A673 (cell line): ENCODE measurements at regions not wholly inside any gene's neighbourhood (a gene's known extent, or its start where the extent isn't known, plus 50 kb on each side); places are given as distances from the start of the nearest gene placed in this dataset.

ENCODE experiments used
- BruUV-seq: library from RNA; stranded (reverse); fragments of 400-500 nt; replicated peaks from 2 replicates; lab custom pipeline; 2021; lab: Mats Ljungman, UMichigan
- CTCF ChIA-PET: fragments of 300-600 bp; sonication (Branson Sonifier 250); formaldehyde crosslinking; loops from one replicate; lab custom pipeline; 2022; ENCODE audit warnings: antibody characterized with exemption; lab: Charles Lee
- POLR2A ChIA-PET: fragments of 300-600 bp; sonication (Branson Sonifier 250); formaldehyde crosslinking; loops from one replicate; lab custom pipeline; 2022; ENCODE audit warnings: antibody characterized with exemption; ENCODE audit not compliant: low non-redundant PET; lab: Charles Lee
- DNase-seq: peaks from one replicate; pipeline ENCODE4 v3.0.0-alpha.2; 2015; ENCODE audit warnings: low spot score
- H3K27ac ChIP-seq: fragments of 200-600 bp; sonication (generic); 2 replicates; pipeline ENCODE4 v1.5.1; 2016; ENCODE audit warnings: mixed run types, low read depth, mild to moderate bottlenecking, mixed read lengths, antibody characterized with exemption, low read length; ENCODE audit not compliant: poor library complexity, severe bottlenecking
- H3K27me3 ChIP-seq: fragments of 200-600 bp; sonication (generic); replicated peaks from 2 replicates; pipeline ENCODE4 v1.6.1; 2017; ENCODE audit warnings: mixed run types, low read depth, mild to moderate bottlenecking, mixed read lengths, antibody characterized with exemption, low read length; ENCODE audit not compliant: insufficient read depth, poor library complexity
- H3K36me3 ChIP-seq: fragments of 200-600 bp; sonication (generic); 2 replicates; pipeline ENCODE4 v1.6.1; 2016; ENCODE audit warnings: mixed run types, mild to moderate bottlenecking, mixed read lengths, antibody characterized with exemption, low read length; ENCODE audit not compliant: insufficient read depth, poor library complexity, severe bottlenecking
- H3K4me1 ChIP-seq: fragments of 200-600 bp; sonication (generic); 2 replicates; pipeline ENCODE4 v1.6.1; 2017; ENCODE audit warnings: mixed run types, mild to moderate bottlenecking, mixed read lengths, antibody characterized with exemption, low read length; ENCODE audit not compliant: insufficient read depth, poor library complexity, severe bottlenecking
- H3K4me3 ChIP-seq: fragments of 200-600 bp; sonication (generic); 2 replicates; pipeline ENCODE4 v1.5.1; 2016; ENCODE audit warnings: low read depth, mixed run types, mild to moderate bottlenecking, mixed read lengths, low read length; ENCODE audit not compliant: poor library complexity, severe bottlenecking
- H3K9me3 ChIP-seq: fragments of 200-600 bp; sonication (generic); 2 replicates; pipeline ENCODE4 v1.6.1; 2016; ENCODE audit warnings: mixed run types, low read depth, mild to moderate bottlenecking, mixed read lengths, antibody characterized with exemption, low read length; ENCODE audit not compliant: poor library complexity, severe bottlenecking
- CTCF ChIP-seq: fragments of 300-800, 200-600 bp; sonication (generic); conservative IDR thresholded peaks from 2 replicates; pipeline ENCODE4 v1.5.1; 2017; ENCODE audit warnings: low read depth, mild to moderate bottlenecking, antibody characterized with exemption, low read length, moderate library complexity, mixed read lengths
- EZH2 ChIP-seq: fragments of 200-600 bp; sonication (generic); IDR thresholded peaks from 2 replicates; pipeline ENCODE4 v1.6.1; 2017; ENCODE audit warnings: borderline replicate concordance, low read depth, mild to moderate bottlenecking, mixed read lengths, antibody characterized with exemption, low read length; ENCODE audit not compliant: poor library complexity, severe bottlenecking
- intact Hi-C: fragments of 100-400 bp; cut with micrococcal nuclease; formaldehyde crosslinking; loops from one replicate; pipeline ENCODE4 v1.10.0; 2022; ENCODE audit not compliant: unreplicated experiment

DNA sequence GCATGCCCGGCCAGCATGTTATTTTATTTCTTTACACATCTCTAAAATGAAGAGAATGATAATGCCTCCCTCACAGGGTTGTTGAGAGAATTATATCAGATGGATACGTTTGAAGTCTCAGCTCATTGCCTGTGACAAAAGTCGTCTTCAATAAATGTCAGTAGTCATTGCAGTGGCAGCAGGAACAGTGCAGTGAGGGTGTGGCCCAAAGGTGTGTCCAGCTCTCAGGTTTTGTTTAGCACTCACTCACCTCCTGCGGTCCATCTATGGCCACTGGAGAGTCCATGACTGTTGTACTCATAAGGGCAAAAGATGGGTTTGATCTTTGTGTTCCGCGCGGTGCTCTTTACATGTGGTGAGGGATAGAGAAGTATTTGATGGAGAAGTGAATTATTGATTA is 77.2 kb upstream of the TIAM2 start:
- H3K4me1 ChIP-seq, result no peaks in the 10 kb centered on the region
- no peak overlapping the region for H3K4me3 ChIP-seq
- no peak for DNase-seq
- CTCF ChIA-PET, result no interaction called here
- TF ChIP-seq EZH2 (no peak), CTCF (no peak)
- no peaks in the 10 kb centered on the region for H3K27me3 ChIP-seq
- BruUV-seq, result no TSS peak
- no peaks in the 10 kb centered on the region for H3K36me3 ChIP-seq
- intact Hi-C loops, result no loop called here
- no peak overlapping the region for H3K27ac ChIP-seq
- no peaks in the 10 kb centered on the region for H3K9me3 ChIP-seq
- POLR2A ChIA-PET, result no interaction called here

GRCh38 chr6:154919806-154920205 is 75.3 kb upstream of the TIAM2 start:
- ChIA-PET POLR2A (no interaction called here), CTCF (interaction anchor here (0.7 to 0.9 kb wide), 2 partner anchors 244 to 258 kb away, joined by 3 read pairs; no protein-coding TSS in a partner anchor)
- no peak overlapping the region for H3K4me3 ChIP-seq
- H3K36me3 ChIP-seq, result no peaks in the 10 kb centered on the region
- no peaks in the 10 kb centered on the region for H3K4me1 ChIP-seq
- DNase-seq, result no peak
- intact Hi-C loops, result no loop called here
- no peaks in the 10 kb centered on the region for H3K27me3 ChIP-seq
- no TSS peak for BruUV-seq
- no peak overlapping the region for H3K27ac ChIP-seq
- TF ChIP-seq EZH2 (no peak), CTCF (no peak)
- no peaks in the 10 kb centered on the region for H3K9me3 ChIP-seq

DNA sequence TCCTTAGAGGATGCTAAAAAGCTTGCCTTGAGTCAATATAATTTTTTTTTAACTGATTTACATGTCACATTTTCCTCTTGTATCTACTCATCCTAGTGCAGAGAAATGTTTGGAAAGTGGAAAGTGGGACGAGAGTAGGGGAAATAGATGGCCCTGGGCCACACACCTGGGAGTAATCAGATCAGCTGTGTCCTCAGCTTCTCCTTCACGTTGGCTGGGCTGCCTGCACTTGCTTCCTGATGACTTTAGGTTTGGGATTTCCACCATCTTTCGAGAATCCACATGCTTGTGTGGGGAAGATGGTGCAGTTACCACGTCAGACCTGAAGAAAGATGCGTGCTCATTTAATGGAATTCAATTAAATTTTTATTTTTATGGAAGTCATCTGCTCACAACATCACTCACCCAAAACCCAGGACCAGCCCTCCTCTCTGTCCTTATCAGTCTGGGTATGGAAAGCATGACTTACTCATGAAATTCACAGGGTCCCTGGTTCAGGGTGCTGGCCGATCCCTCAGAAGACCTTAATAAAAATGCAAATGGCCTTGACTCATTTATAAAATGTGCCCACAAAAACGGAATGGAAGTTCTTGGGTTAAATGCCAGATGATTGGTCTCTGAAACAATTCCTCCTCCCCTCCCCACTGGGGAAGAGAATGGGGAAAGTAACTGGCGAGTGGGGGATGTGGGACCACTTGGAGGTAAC is 74.5 kb upstream of the TIAM2 start:
- TF ChIP-seq EZH2 (no peak), CTCF (no peak)
- DNase-seq, result no peak
- no peaks in the 10 kb centered on the region for H3K36me3 ChIP-seq
- H3K27me3 ChIP-seq, result no peaks in the 10 kb centered on the region
- intact Hi-C loops, result no loop called here
- no peaks in the 10 kb centered on the region for H3K9me3 ChIP-seq
- no peaks in the 10 kb centered on the region for H3K4me1 ChIP-seq
- CTCF ChIA-PET, result interaction anchor here (0.9 kb wide), 1 partner anchor 245 kb away, joined by 3 read pairs; no protein-coding TSS in a partner anchor
- no peak overlapping the region for H3K27ac ChIP-seq
- no peak overlapping the region for H3K4me3 ChIP-seq
- POLR2A ChIA-PET, result no interaction called here
- no TSS peak for BruUV-seq
